ENCODE measurements at regions not wholly inside any gene's neighbourhood (a gene's known extent, or its start where the extent isn't known, plus 50 kb on each side); places are given as distances from the start of the nearest gene placed in this dataset.

DNA sequence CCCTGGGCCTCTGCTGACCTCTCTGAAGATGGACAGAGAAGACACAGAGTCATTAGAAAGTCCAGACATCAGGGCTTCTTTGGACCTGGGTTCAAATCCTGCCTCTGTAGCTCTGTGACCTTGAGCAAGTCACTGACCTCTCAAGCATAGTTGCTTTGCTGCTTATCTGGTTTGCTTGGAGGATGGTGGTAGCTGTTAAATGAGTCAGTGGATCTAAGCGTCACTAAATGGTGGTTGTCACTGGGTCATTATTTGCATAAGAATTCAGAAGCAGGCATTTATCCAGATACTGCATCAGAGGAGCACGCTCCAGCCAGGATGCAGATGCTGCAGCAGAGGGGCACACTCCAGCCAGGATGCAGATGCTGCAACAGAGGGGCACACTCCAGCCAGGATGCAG lies 229.2 kb downstream of the GLI2 start:
- WGBS (ENCODE audit: low lambda C conversion rate) = 0% methylated on average over 1 of the region's 2 CpGs
- in situ Hi-C loops (cut with HindIII; ENCODE audit: extremely low pct_ligation_motif_present, low pct_unique_long_range_greater_than_20kb) (no loop called here), intact Hi-C loops (cut with micrococcal nuclease; ENCODE audit: unreplicated experiment) (no loop called here)
- H3K9me3 ChIP-seq (ENCODE audit: low read length) = no peaks in the 10 kb centered on the region
- H3K27me3 ChIP-seq (ENCODE audit: control insufficient read depth in 1 of 2, insufficient read depth in 2 of 2, low read length in 2 of 2) = peaks cover 10 to 75% of the 10 kb centered on the region in 2 experiments
- H3K79me2 ChIP-seq (ENCODE audit: insufficient read depth, low read length) = no peaks in the 10 kb centered on the region
- H3K36me3 ChIP-seq (replicated peaks in 1 of 2; ENCODE audit: control insufficient read depth in 1 of 2, insufficient read depth in 2 of 2, low read length in 2 of 2) = no peaks in the 10 kb centered on the region
- H3K27ac ChIP-seq (ENCODE audit: extremely low read length, insufficient read depth, low read length) = no peak overlapping the region
- H3K4me3 ChIP-seq (replicated peaks in 1 of 3; ENCODE audit: insufficient read depth in 1 of 3, low read depth in 2 of 3, low read length in 3 of 3) = no peak overlapping the region
- ChIA-PET CTCF (ENCODE audit: low intra/inter-chr PET ratio, low total read pairs) (no interaction called here), POLR2A (no interaction called here)
- no peaks in the 10 kb centered on the region for H3K4me1 ChIP-seq (ENCODE audit: insufficient read depth, low read length)
- H3K9ac ChIP-seq (ENCODE audit: insufficient read depth, low read depth, low read length) = no peak overlapping the region
- TF ChIP-seq, protein P1, sequence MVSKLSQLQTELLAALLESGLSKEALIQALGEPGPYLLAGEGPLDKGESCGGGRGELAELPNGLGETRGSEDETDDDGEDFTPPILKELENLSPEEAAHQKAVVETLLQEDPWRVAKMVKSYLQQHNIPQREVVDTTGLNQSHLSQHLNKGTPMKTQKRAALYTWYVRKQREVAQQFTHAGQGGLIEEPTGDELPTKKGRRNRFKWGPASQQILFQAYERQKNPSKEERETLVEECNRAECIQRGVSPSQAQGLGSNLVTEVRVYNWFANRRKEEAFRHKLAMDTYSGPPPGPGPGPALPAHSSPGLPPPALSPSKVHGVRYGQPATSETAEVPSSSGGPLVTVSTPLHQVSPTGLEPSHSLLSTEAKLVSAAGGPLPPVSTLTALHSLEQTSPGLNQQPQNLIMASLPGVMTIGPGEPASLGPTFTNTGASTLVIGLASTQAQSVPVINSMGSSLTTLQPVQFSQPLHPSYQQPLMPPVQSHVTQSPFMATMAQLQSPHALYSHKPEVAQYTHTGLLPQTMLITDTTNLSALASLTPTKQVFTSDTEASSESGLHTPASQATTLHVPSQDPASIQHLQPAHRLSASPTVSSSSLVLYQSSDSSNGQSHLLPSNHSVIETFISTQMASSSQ (IDR thresholded peaks at IDR 0.05; ENCODE audit: low read depth) = no peak
- TF ChIP-seq, protein P1 (CRISPR knock-in tag; IDR thresholded peaks at IDR 0.05; ENCODE audit: borderline replicate concordance) = no peak
- TF ChIP-seq IRX3 (CRISPR knock-in tag; IDR thresholded peaks at IDR 0.05; ENCODE audit: borderline replicate concordance, low read depth) (no peak), ZNF296 (CRISPR knock-in tag; conservative IDR thresholded peaks at IDR 0.05) (no peak), SP5 (CRISPR knock-in tag; IDR thresholded peaks at IDR 0.05; ENCODE audit: borderline replicate concordance, low read depth) (no peak), TEAD2 (CRISPR knock-in tag; IDR thresholded peaks at IDR 0.05) (no peak), ZNF629 (CRISPR knock-in tag; conservative IDR thresholded peaks at IDR 0.05) (no peak), ZNF12 (CRISPR knock-in tag; IDR thresholded peaks at IDR 0.05) (no peak)
- BruUV-seq (replicated peaks) = no TSS peak
- ATAC-seq = no peak
- no peaks in the 10 kb centered on the region for H4K20me1 ChIP-seq (ENCODE audit: insufficient read depth, low read length)
- H2AFZ ChIP-seq (ENCODE audit: low read length) = no peak overlapping the region
- H3K4me2 ChIP-seq (ENCODE audit: low read depth, low read length) = no peak overlapping the region
- no peak for FAIRE-seq
- DNase-seq (ENCODE audit: low spot score) = no peak

Measured in HepG2 (cell line).